HCT116 (cell line): ENCODE measurements at regions not wholly inside any gene's neighbourhood (a gene's known extent, or its start where the extent isn't known, plus 50 kb on each side); places are given as distances from the start of the nearest gene placed in this dataset.

Source experiments
- CEBPB ChIP-seq: IDR thresholded peaks from 2 replicates; pipeline ENCODE4 v1.6.1; 2012; ENCODE audit warnings: low read depth
- CTCF ChIP-seq, 3 experiments: fragments of 200-600 bp in 1 of 3; sonication (generic) in 1 of 3; IDR thresholded peaks in 2 of 3; conservative IDR thresholded peaks in 1 of 3; 2 replicates each; pipeline ENCODE4 v1.5.1; 2012 to 2017; ENCODE audit warnings: low read depth in 2 of 3, low read length in 2 of 3, antibody characterized with exemption in 1 of 3, borderline replicate concordance in 1 of 3, control low read depth in 1 of 3, mild to moderate bottlenecking in 1 of 3, mixed read lengths in 1 of 3, mixed run types in 1 of 3, moderate library complexity in 1 of 3; ENCODE audit not compliant: insufficient read depth in 1 of 3
- EZH2 ChIP-seq: fragments of 200-600 bp; sonication (generic); IDR thresholded peaks from 2 replicates; pipeline ENCODE4 v1.6.1; 2017; ENCODE audit warnings: antibody characterized with exemption, mixed run types
- POLR2A ChIP-seq: IDR thresholded peaks from 2 replicates; pipeline ENCODE4 v1.7.0; 2011; ENCODE audit warnings: borderline replicate concordance; ENCODE audit not compliant: insufficient read depth, insufficient read length; ENCODE audit errors: extremely low read depth
- POLR2AphosphoS5 ChIP-seq: IDR thresholded peaks from 2 replicates; pipeline ENCODE4 v1.6.1; 2011; ENCODE audit warnings: mild to moderate bottlenecking, low read depth, low read length, moderate library complexity
- RAD21 ChIP-seq: IDR thresholded peaks from 2 replicates; pipeline ENCODE4 v1.6.1; 2012; ENCODE audit warnings: low read depth, mild to moderate bottlenecking
- REST ChIP-seq: IDR thresholded peaks from 2 replicates; pipeline ENCODE4 v1.6.1; 2012; ENCODE audit warnings: low read depth
- SIN3A ChIP-seq: IDR thresholded peaks from 2 replicates; pipeline ENCODE4 v1.6.1; 2012; ENCODE audit warnings: low read depth
- SP1 ChIP-seq: IDR thresholded peaks from 2 replicates; pipeline ENCODE4 v1.6.1; 2012; ENCODE audit warnings: low read depth
- ZBTB33 ChIP-seq: IDR thresholded peaks from 2 replicates; pipeline ENCODE4 v1.6.1; 2011; ENCODE audit warnings: mild to moderate bottlenecking, low read length, moderate library complexity; ENCODE audit not compliant: insufficient replicate concordance; ENCODE audit errors: extremely low read depth
- ZNF274 ChIP-seq: fragments of 200-500 bp; sonication (Bioruptor generic); IDR thresholded peaks from 2 replicates; pipeline ENCODE4 v1.6.1; 2014; ENCODE audit warnings: mild to moderate bottlenecking, low read depth, low read length, inconsistent platforms

DNA sequence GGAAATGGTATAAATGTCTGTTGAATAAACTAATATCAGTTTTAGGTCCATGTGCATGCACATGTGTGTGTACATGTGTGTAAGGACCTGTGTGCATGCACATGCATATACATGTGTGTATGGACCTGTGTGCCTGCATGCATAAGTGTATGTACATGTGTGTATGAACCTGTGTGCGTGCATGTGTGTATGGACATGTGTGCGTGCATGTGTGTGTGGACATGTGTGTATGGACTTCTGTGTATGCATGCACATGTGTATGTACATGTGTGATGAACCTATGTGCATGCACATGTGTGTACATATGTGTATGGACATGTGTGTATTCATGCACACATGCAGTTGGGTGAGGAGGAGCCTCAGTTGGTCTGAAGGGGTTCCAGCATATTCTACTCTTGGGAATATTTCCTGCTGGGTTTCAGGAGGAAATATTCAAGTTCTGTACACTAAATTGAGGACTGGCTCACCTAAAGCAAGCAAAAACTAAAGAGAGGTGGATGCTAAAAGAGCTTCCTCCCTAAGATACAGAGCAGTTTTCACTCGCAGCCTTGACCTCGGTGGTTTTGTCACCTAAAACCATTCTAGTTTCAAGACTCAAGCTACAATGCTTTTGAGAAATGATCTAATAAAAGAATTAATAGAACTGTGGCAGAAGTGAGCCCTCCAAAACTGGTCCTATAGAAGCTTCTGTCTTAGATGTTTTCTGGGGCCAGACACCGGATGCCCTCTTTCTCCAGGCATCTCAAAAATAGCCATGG lies 742.8 kb downstream of the MAFB start:
- TF ChIP-seq EZH2 (no peak), SP1 (no peak), CTCF (IDR thresholded peaks at IDR 0.05 in 2 of 3, conservative IDR thresholded peaks at IDR 0.05 in 1 of 3; ENCODE audit: borderline replicate concordance in 1 of 3, insufficient read depth in 1 of 3, low read depth in 2 of 3, low read length in 2 of 3) (no peak), RAD21 (no peak), REST (no peak), ZNF274 (no peak), POLR2AphosphoS5 (no peak), POLR2A (no peak), ZBTB33 (no peak), SIN3A (no peak), CEBPB (no peak)
